ENCODE measurements at regions not wholly inside any gene's neighbourhood (a gene's known extent, or its start where the extent isn't known, plus 50 kb on each side); places are given as distances from the start of the nearest gene placed in this dataset.

DNA sequence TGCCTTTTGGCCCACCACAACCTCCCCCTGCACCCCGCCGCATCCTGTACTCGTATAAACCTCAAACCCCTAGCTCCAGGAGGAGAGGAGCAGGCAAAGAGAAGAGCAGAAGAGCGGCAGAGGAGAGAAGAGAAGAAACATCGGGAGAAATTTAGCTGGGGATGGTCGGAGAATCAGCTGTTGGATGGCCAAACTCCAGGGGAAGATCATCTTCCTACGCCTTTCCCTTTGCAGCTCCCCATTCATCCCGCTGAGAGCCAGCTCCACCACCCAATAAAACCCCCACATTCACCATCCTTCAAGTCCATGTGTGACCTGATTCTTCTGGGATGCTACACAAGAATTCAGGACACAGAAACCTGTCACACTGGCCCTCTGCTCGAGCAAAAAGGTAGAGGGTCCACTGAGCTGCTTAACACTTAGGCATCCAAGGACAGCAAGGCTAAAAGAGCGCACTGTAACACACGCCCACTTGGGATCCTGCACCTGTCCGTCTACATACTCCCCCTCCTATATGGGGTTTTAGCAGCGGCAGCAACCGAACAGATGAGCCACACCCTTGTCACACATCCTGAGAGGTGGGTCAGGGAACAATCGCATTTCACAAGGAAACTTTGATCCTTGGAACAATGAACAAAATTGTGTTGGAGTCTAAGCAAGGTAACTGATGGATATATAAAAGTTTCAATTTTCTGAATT lies 51.6 kb upstream of the MIR17HG start:
- TF ChIP-seq RAD21 (IDR thresholded peaks at IDR 0.05; ENCODE audit: low read depth), result no peak
- TF ChIP-seq ELF1 (IDR thresholded peaks at IDR 0.05; ENCODE audit: borderline replicate concordance, low read depth), result no peak
- TF ChIP-seq EGR1 (IDR thresholded peaks at IDR 0.05; ENCODE audit: low read depth), result no peak
- TF ChIP-seq, protein P1, sequence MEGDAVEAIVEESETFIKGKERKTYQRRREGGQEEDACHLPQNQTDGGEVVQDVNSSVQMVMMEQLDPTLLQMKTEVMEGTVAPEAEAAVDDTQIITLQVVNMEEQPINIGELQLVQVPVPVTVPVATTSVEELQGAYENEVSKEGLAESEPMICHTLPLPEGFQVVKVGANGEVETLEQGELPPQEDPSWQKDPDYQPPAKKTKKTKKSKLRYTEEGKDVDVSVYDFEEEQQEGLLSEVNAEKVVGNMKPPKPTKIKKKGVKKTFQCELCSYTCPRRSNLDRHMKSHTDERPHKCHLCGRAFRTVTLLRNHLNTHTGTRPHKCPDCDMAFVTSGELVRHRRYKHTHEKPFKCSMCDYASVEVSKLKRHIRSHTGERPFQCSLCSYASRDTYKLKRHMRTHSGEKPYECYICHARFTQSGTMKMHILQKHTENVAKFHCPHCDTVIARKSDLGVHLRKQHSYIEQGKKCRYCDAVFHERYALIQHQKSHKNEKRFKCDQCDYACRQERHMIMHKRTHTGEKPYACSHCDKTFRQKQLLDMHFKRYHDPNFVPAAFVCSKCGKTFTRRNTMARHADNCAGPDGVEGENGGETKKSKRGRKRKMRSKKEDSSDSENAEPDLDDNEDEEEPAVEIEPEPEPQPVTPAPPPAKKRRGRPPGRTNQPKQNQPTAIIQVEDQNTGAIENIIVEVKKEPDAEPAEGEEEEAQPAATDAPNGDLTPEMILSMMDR (IDR thresholded peaks at IDR 0.05 in 2 of 3, conservative IDR thresholded peaks at IDR 0.05 in 1 of 3; ENCODE audit: borderline replicate concordance in 1 of 3, insufficient read depth in 1 of 3, low read depth in 2 of 3, low read length in 2 of 3), result no peak
- TF ChIP-seq POLR2A (IDR thresholded peaks at IDR 0.05; ENCODE audit: borderline replicate concordance, extremely low read depth, insufficient read depth, insufficient read length), result no peak
- TF ChIP-seq YY1 (IDR thresholded peaks at IDR 0.05; ENCODE audit: extremely low read depth, insufficient replicate concordance, low read depth, low read length), result no peak
- no peak for TF ChIP-seq EZH2 (IDR thresholded peaks at IDR 0.05)
- TF ChIP-seq, protein P2, sequence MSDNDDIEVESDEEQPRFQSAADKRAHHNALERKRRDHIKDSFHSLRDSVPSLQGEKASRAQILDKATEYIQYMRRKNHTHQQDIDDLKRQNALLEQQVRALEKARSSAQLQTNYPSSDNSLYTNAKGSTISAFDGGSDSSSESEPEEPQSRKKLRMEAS (IDR thresholded peaks at IDR 0.05), result no peak
- no peak for TF ChIP-seq SRF (IDR thresholded peaks at IDR 0.05; ENCODE audit: low read depth)
- TF ChIP-seq, protein P3, sequence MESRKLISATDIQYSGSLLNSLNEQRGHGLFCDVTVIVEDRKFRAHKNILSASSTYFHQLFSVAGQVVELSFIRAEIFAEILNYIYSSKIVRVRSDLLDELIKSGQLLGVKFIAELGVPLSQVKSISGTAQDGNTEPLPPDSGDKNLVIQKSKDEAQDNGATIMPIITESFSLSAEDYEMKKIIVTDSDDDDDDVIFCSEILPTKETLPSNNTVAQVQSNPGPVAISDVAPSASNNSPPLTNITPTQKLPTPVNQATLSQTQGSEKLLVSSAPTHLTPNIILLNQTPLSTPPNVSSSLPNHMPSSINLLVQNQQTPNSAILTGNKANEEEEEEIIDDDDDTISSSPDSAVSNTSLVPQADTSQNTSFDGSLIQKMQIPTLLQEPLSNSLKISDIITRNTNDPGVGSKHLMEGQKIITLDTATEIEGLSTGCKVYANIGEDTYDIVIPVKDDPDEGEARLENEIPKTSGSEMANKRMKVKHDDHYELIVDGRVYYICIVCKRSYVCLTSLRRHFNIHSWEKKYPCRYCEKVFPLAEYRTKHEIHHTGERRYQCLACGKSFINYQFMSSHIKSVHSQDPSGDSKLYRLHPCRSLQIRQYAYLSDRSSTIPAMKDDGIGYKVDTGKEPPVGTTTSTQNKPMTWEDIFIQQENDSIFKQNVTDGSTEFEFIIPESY (IDR thresholded peaks at IDR 0.05; ENCODE audit: extremely low read depth, insufficient replicate concordance, low read length), result no peak
- TF ChIP-seq ZFX (IDR thresholded peaks at IDR 0.05), result no peak
- no peak for TF ChIP-seq POLR2AphosphoS5 (IDR thresholded peaks at IDR 0.05; ENCODE audit: low read depth, low read length)
- no peak for TF ChIP-seq TCF7L2 (IDR thresholded peaks at IDR 0.05; ENCODE audit: borderline replicate concordance, extremely low read depth, insufficient read depth, insufficient read length)
- no peak for TF ChIP-seq SIN3A (IDR thresholded peaks at IDR 0.05; ENCODE audit: low read depth)

Measured in HCT116 (cell line).